ENCODE measurements at regions not wholly inside any gene's neighbourhood (a gene's known extent, or its start where the extent isn't known, plus 50 kb on each side); places are given as distances from the start of the nearest gene placed in this dataset.

GRCh38 chr5:3963652-3964051, 368.0 kb downstream of the IRX1 start:
- no peak for DNase-seq

- no peak for DNase-seq
Measured at GRCh38 chr5:3980156-3980555, 384.5 kb downstream of the IRX1 start.

- no peak for DNase-seq
Measured at GRCh38 chr5:3987867-3988266, 392.2 kb downstream of the IRX1 start.

- DNase-seq: no peak
Measured at GRCh38 chr5:3993856-3994473, 398.3 kb downstream of the IRX1 start.

GRCh38 chr5:3994628-3995027, 399.0 kb downstream of the IRX1 start:
- DNase-seq: no peak

GRCh38 chr5:3995954-3996619, 400.5 kb downstream of the IRX1 start:
- DNase-seq: no peak

- no peak for DNase-seq
Measured at GRCh38 chr5:3996707-3997336, 401.2 kb downstream of the IRX1 start.

- no peak for DNase-seq
Measured at GRCh38 chr5:3997670-3998069, 402.0 kb downstream of the IRX1 start.

- no peak for DNase-seq
Measured at GRCh38 chr5:3999929-4000328, 404.3 kb downstream of the IRX1 start.

- no peak for DNase-seq
Measured at GRCh38 chr5:4001004-4001403, 405.4 kb downstream of the IRX1 start.

GRCh38 chr5:4001758-4002533, 406.3 kb downstream of the IRX1 start:
- no peak for DNase-seq

GRCh38 chr5:4005335-4005734, 409.7 kb downstream of the IRX1 start:
- no peak for DNase-seq

- DNase-seq: no peak
Measured at GRCh38 chr5:4007001-4007400, 411.4 kb downstream of the IRX1 start.

GRCh38 chr5:4011943-4012342, 416.3 kb downstream of the IRX1 start:
- no peak for DNase-seq

- no peak for DNase-seq
Measured at GRCh38 chr5:4013106-4013898, 417.7 kb downstream of the IRX1 start.

GRCh38 chr5:4015709-4016108, 420.1 kb downstream of the IRX1 start:
- no peak for DNase-seq

- no peak for DNase-seq
Measured at GRCh38 chr5:4017076-4017803, 421.6 kb downstream of the IRX1 start.

- no peak for DNase-seq
Measured at GRCh38 chr5:4018007-4018406, 422.4 kb downstream of the IRX1 start.

GRCh38 chr5:4019009-4019769, 423.6 kb downstream of the IRX1 start:
- DNase-seq: no peak

GRCh38 chr5:4019841-4020240, 424.2 kb downstream of the IRX1 start:
- no peak for DNase-seq

GRCh38 chr5:4020400-4020799, 424.8 kb downstream of the IRX1 start:
- DNase-seq: no peak

Data from activated CD4-positive, alpha-beta T cell treated with anti-CD3 and anti-CD28 coated beads, Interleukin-2, amount 50 U/mL, for 48 hours (primary cell).